Memory B cell (primary cell): ENCODE measurements at regions not wholly inside any gene's neighbourhood (a gene's known extent, or its start where the extent isn't known, plus 50 kb on each side); places are given as distances from the start of the nearest gene placed in this dataset.

Experiments used
- ATAC-seq: fragments of 150-1000 bp; cut with Tn5 transposase; 2 replicates; pipeline ENCODE4 v1.10.0; 2021; ENCODE audit warnings: low read depth, mild to moderate bottlenecking, moderate library complexity
- DNase-seq, 2 donors: peaks; one replicate each; pipeline ENCODE4 v3.0.0; 2022; ENCODE audit warnings: low spot score in 2 of 2
- H3K27ac Mint-ChIP-seq: one replicate; pipeline ENCODE4 v1.8.0; 2022; ENCODE audit warnings: mild to moderate bottlenecking, moderate library complexity, mixed read lengths
- H3K27me3 Mint-ChIP-seq: one replicate; pipeline ENCODE4 v1.8.0; 2022; ENCODE audit warnings: mixed read lengths
- H3K36me3 Mint-ChIP-seq: one replicate; pipeline ENCODE4 v1.8.0; 2022; ENCODE audit warnings: mild to moderate bottlenecking, mixed read lengths
- H3K4me1 Mint-ChIP-seq: one replicate; pipeline ENCODE4 v1.8.0; 2022; ENCODE audit warnings: mixed read lengths
- H3K4me3 Mint-ChIP-seq: one replicate; pipeline ENCODE4 v1.8.0; 2022; ENCODE audit warnings: mild to moderate bottlenecking, moderate library complexity, mixed read lengths
- H3K9me3 Mint-ChIP-seq: one replicate; pipeline ENCODE4 v1.8.0; 2022; ENCODE audit warnings: mixed read lengths

- H3K36me3 Mint-ChIP-seq = no peaks in the 10 kb centered on the region
- DNase-seq (no peak), ATAC-seq (no peak)
- no peak overlapping the region for H3K27ac Mint-ChIP-seq
- peaks cover 13% of the 10 kb centered on the region for H3K27me3 Mint-ChIP-seq
- H3K9me3 Mint-ChIP-seq = no peaks in the 10 kb centered on the region
- H3K4me1 Mint-ChIP-seq = peaks cover 5% of the 10 kb centered on the region
- H3K4me3 Mint-ChIP-seq = no peak overlapping the region
Observed at GRCh38 chr16:82460766-82461165, 166.0 kb upstream of the CDH13 start.

DNA sequence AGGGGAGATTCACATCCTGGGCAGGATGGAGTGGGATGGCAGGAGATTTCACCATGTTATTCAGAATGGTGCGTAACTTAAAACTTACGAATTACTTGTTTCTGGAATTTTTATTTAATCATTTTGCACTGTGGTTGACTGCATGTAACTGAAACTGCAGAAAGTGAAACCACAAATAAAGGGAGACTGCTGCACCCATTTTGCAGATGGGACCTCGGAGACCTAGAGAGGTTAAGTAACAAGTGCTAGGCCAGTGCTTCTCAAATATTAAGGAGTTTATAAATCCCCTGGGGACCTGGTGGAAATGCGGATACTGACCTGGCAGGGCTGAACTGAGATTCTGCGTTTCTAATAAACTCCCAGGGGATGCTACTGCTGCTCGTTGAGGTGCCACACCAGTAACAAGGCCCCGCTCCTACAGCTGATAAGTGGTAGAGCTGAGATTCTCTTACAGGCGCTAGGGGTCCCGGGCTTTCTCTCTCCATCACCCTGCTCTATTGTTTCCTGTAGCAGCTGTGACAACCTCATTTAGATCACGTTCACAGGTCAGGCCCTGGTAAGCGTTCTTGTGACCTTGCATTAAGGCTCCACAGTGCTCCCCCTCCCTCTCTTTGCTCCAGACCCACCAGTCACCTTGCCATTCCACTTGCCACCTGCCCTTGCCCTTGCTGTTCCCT is 167.1 kb upstream of the CDH13 start:
- Mint-ChIP-seq H3K27me3 (peaks cover 13% of the 10 kb centered on the region), H3K36me3 (no peaks in the 10 kb centered on the region), H3K4me1 (peaks cover 5% of the 10 kb centered on the region), H3K9me3 (no peaks in the 10 kb centered on the region), H3K4me3 (peak overlapping the region; percentile 28), H3K27ac (no peak overlapping the region)
- no peak for DNase-seq
- no peak for ATAC-seq

DNA sequence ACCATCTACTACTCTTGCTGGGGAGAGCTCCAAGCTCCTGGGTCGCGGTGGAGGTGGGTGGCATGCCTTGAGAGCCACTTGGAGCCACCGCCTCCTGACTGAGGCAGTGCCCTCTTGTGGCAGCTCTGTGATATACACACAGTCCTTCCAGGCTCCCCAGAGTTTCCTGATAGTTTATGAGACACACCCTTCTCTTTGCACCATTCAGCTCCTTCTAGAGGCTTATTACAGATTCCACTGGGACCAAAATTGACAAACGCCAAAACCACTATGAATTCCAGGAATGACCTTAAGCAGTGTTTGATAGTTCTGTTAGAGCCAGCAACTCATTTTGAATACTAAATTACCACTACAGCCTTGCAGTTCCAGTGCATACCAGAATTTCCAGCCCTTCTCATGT is 170.1 kb upstream of the CDH13 start:
- Mint-ChIP-seq H3K36me3 (no peaks in the 10 kb centered on the region), H3K4me3 (no peak overlapping the region), H3K27me3 (peaks cover 9% of the 10 kb centered on the region), H3K4me1 (peaks cover 5% of the 10 kb centered on the region), H3K9me3 (no peaks in the 10 kb centered on the region), H3K27ac (no peak overlapping the region)
- DNase-seq (no peak), ATAC-seq (no peak)

GRCh38 chr16:82454566-82454965 is 172.2 kb upstream of the CDH13 start:
- peaks cover 9% of the 10 kb centered on the region for H3K27me3 Mint-ChIP-seq
- H3K4me1 Mint-ChIP-seq = peaks cover 2% of the 10 kb centered on the region
- ATAC-seq (no peak), DNase-seq (no peak)
- H3K27ac Mint-ChIP-seq = no peak overlapping the region
- H3K36me3 Mint-ChIP-seq = no peaks in the 10 kb centered on the region
- no peak overlapping the region for H3K4me3 Mint-ChIP-seq
- no peaks in the 10 kb centered on the region for H3K9me3 Mint-ChIP-seq

- no peaks in the 10 kb centered on the region for H3K36me3 Mint-ChIP-seq
- ATAC-seq (no peak), DNase-seq (no peak)
- H3K27ac Mint-ChIP-seq = no peak overlapping the region
- no peak overlapping the region for H3K4me3 Mint-ChIP-seq
- no peaks in the 10 kb centered on the region for H3K9me3 Mint-ChIP-seq
- peaks cover 2% of the 10 kb centered on the region for H3K4me1 Mint-ChIP-seq
- H3K27me3 Mint-ChIP-seq = peaks cover 9% of the 10 kb centered on the region
Observed at GRCh38 chr16:82454152-82454551, 172.6 kb upstream of the CDH13 start.

GRCh38 chr16:82452004-82452756 is 174.6 kb upstream of the CDH13 start:
- DNase-seq = no peak
- Mint-ChIP-seq H3K27me3 (peaks cover 7% of the 10 kb centered on the region), H3K4me3 (no peak overlapping the region)

DNA sequence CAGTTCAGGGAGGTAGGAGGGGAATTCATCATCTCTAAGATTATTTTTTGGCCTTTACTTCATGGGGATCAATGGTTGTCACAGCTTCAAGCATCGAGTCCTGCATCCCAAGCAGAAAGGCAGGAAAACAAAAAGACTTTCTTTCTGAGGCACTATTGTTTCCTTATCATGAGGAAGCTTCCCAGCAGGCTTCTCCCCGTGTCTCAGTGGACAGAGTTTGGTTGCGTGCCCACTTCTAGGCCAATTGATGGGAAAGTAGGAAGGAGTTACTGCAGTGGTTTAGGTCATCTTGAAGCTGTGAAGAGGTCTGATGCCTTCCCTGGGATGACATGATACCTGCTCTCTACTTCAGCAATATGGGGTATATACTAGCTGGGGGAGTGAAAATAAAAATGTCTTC is 175.3 kb upstream of the CDH13 start:
- Mint-ChIP-seq H3K36me3 (no peaks in the 10 kb centered on the region), H3K27ac (no peak overlapping the region), H3K27me3 (peaks cover 5% of the 10 kb centered on the region), H3K4me3 (no peak overlapping the region), H3K9me3 (no peaks in the 10 kb centered on the region), H3K4me1 (peaks cover under 1% of the 10 kb centered on the region)
- ATAC-seq = no peak
- DNase-seq = no peak

More at GRCh38 chr16:82452004-82452756, 174.6 kb upstream of the CDH13 start:
- Mint-ChIP-seq H3K27ac (peak overlapping the region; percentile 22), H3K36me3 (no peaks in the 10 kb centered on the region), H3K9me3 (no peaks in the 10 kb centered on the region), H3K4me1 (peaks cover 2% of the 10 kb centered on the region)
- ATAC-seq = peak; percentile 69

DNA sequence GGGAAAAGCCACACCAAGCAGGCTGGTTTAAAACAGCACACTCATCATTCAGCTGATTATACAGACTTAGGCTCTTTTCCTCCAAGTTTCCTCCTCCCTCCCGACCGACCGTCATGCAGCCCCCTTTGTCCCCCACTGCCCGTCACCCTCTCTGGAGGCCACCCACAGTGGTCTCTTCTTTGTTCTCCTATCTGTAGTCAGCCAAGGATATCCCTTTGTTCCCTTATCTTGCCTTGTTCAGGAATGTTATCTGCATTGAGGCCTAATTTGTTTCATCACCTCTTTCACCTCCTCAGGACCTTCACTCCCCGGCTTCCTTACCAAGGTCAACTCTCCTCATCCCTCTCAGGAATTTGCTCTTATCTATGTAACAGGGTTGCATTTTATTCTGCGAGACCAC is 186.4 kb upstream of the CDH13 start:
- H3K36me3 Mint-ChIP-seq = no peaks in the 10 kb centered on the region
- no peak for DNase-seq
- peaks cover 7% of the 10 kb centered on the region for H3K27me3 Mint-ChIP-seq
- no peaks in the 10 kb centered on the region for H3K9me3 Mint-ChIP-seq
- ATAC-seq = no peak
- H3K4me1 Mint-ChIP-seq = no peaks in the 10 kb centered on the region
- H3K4me3 Mint-ChIP-seq = no peak overlapping the region
- H3K27ac Mint-ChIP-seq = no peak overlapping the region

GRCh38 chr16:82439678-82440293 is 187.0 kb upstream of the CDH13 start:
- Mint-ChIP-seq H3K27me3 (peaks cover 7% of the 10 kb centered on the region), H3K4me1 (no peaks in the 10 kb centered on the region), H3K27ac (no peak overlapping the region), H3K9me3 (no peaks in the 10 kb centered on the region), H3K36me3 (no peaks in the 10 kb centered on the region), H3K4me3 (no peak overlapping the region)
- DNase-seq (no peak), ATAC-seq (no peak)

GRCh38 chr16:82433042-82433441 is 193.7 kb upstream of the CDH13 start:
- Mint-ChIP-seq H3K27me3 (peaks cover 5% of the 10 kb centered on the region), H3K36me3 (no peaks in the 10 kb centered on the region)

DNA sequence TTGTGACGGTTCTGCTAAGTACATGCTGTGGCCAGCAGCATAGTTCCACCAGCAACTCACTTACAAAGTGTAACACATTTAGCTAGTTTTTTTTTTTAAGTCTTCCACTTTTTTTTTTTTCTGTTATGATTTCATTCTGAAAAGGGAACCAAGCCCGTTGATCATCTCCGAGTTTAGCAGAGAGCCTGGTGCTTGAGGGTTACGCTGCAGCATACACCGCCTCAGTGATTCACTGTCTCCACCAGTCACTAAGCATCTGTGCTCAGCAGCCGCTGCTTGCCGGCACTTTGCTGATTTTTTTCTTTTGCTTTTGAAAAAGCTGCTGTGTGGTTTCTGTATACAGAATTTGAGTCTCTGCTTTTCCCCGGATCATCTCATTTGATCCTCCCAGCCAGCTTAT is 194.5 kb upstream of the CDH13 start:
- no peak overlapping the region for H3K4me3 Mint-ChIP-seq
- no peaks in the 10 kb centered on the region for H3K9me3 Mint-ChIP-seq
- no peaks in the 10 kb centered on the region for H3K36me3 Mint-ChIP-seq
- DNase-seq (no peak), ATAC-seq (no peak)
- H3K27me3 Mint-ChIP-seq = peaks cover 5% of the 10 kb centered on the region
- H3K4me1 Mint-ChIP-seq = no peaks in the 10 kb centered on the region
- H3K27ac Mint-ChIP-seq = no peak overlapping the region

More at GRCh38 chr16:82433042-82433441, 193.7 kb upstream of the CDH13 start:
- no peak overlapping the region for H3K27ac Mint-ChIP-seq
- no peak overlapping the region for H3K4me3 Mint-ChIP-seq
- ATAC-seq (no peak), DNase-seq (no peak)
- H3K4me1 Mint-ChIP-seq = no peaks in the 10 kb centered on the region
- H3K9me3 Mint-ChIP-seq = no peaks in the 10 kb centered on the region

DNA sequence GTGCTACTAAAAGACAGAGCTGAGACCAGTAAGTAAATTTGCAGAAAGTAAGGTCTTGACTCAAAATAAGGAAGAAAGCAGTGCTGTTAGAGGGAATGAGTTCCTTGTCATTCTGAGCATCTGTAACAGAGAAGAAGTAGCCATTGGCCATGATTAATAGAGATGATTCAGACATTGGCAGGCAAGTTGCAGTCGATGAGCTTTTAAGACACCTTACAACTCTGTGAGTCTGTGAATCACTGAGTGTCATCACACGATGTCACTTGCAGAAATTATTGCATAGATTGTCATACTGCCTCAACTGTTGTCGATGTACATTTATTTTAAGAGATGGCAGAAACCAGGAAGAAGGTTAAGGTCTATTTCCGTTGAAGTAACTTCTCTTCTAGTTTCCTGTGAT is 201.1 kb upstream of the CDH13 start:
- ATAC-seq (no peak), DNase-seq (no peak)
- no peak overlapping the region for H3K27ac Mint-ChIP-seq
- peaks cover 3% of the 10 kb centered on the region for H3K9me3 Mint-ChIP-seq
- H3K27me3 Mint-ChIP-seq = peaks cover 12% of the 10 kb centered on the region
- no peaks in the 10 kb centered on the region for H3K36me3 Mint-ChIP-seq
- H3K4me3 Mint-ChIP-seq = no peak overlapping the region
- H3K4me1 Mint-ChIP-seq = no peaks in the 10 kb centered on the region

GRCh38 chr16:82421851-82422250 is 204.9 kb upstream of the CDH13 start:
- no peak overlapping the region for H3K27ac Mint-ChIP-seq
- H3K4me1 Mint-ChIP-seq = no peaks in the 10 kb centered on the region
- H3K27me3 Mint-ChIP-seq = peaks cover 7% of the 10 kb centered on the region
- H3K36me3 Mint-ChIP-seq = no peaks in the 10 kb centered on the region
- DNase-seq (no peak), ATAC-seq (no peak)
- peaks cover 3% of the 10 kb centered on the region for H3K9me3 Mint-ChIP-seq
- H3K4me3 Mint-ChIP-seq = no peak overlapping the region

GRCh38 chr16:82419332-82419731 is 207.4 kb upstream of the CDH13 start:
- H3K4me3 Mint-ChIP-seq = no peak overlapping the region
- peaks cover 3% of the 10 kb centered on the region for H3K27me3 Mint-ChIP-seq
- H3K9me3 Mint-ChIP-seq = peaks cover 3% of the 10 kb centered on the region
- DNase-seq = no peak
- ATAC-seq = no peak
- H3K4me1 Mint-ChIP-seq = no peaks in the 10 kb centered on the region
- H3K36me3 Mint-ChIP-seq = no peaks in the 10 kb centered on the region
- H3K27ac Mint-ChIP-seq = no peak overlapping the region
